Thoracic aorta (tissue), 2 donors: ENCODE measurements at regions not wholly inside any gene's neighbourhood (a gene's known extent, or its start where the extent isn't known, plus 50 kb on each side); places are given as distances from the start of the nearest gene placed in this dataset.

Experiments
- ATAC-seq: fragments of 150-250 bp; one replicate; pipeline ENCODE4 v1.8.0; 2017; ENCODE audit warnings: low read depth; ENCODE audit not compliant: insufficient number of reproducible peaks, low FRiP score
- DNase-seq: peaks from one replicate; pipeline ENCODE4 v3.0.0-alpha.2; 2020; ENCODE audit warnings: low spot score
- H3K27ac ChIP-seq, 2 donors: fragments of 200-600 bp; sonication (generic); 1 replicate in 1 of 2; 2 replicates in 1 of 2; pipeline ENCODE4 v1.5.1; 2016; ENCODE audit warnings: mild to moderate bottlenecking in 2 of 2, moderate library complexity in 2 of 2
- H3K27me3 ChIP-seq: fragments of 200-600 bp; sonication (generic); replicated peaks from 2 replicates; pipeline ENCODE4 v1.6.0; 2016; ENCODE audit warnings: mild to moderate bottlenecking; ENCODE audit not compliant: insufficient read depth
- H3K36me3 ChIP-seq: fragments of 200-600 bp; sonication (generic); one replicate; pipeline ENCODE4 v1.5.1; 2016
- H3K4me1 ChIP-seq, 2 donors: fragments of 200-600 bp; sonication (generic); 1 replicate in 1 of 2; 2 replicates in 1 of 2; pipeline versions ENCODE4 v1.5.1 to v1.6.0; 2016; ENCODE audit warnings: low read depth in 2 of 2, mild to moderate bottlenecking in 1 of 2; ENCODE audit not compliant: control insufficient read depth in 1 of 2
- H3K4me3 ChIP-seq: fragments of 200-600 bp; sonication (generic); 2 replicates; pipeline ENCODE4 v1.5.1; 2016; ENCODE audit warnings: mild to moderate bottlenecking
- H3K9me3 ChIP-seq: fragments of 200-600 bp; sonication (generic); 2 replicates; pipeline ENCODE4 v1.5.1; 2016
- CTCF ChIP-seq: fragments of 200-600 bp; sonication (generic); IDR thresholded peaks from one replicate; pipeline ENCODE4 v1.5.1; 2019; ENCODE audit warnings: antibody characterized with exemption

GRCh38 chr15:100720406-100720967 is 118.1 kb downstream of the ASB7 start:
- ATAC-seq: no peak
- Histone ChIP-seq H3K4me3 (no peak overlapping the region), H3K27ac (no peak overlapping the region), H3K36me3 (no peaks in the 10 kb centered on the region), H3K9me3 (no peaks in the 10 kb centered on the region), H3K27me3 (no peaks in the 10 kb centered on the region), H3K4me1 (peaks cover 7 to 25% of the 10 kb centered on the region in 2 donors)
- no peak for TF ChIP-seq CTCF
- DNase-seq: no peak

DNA sequence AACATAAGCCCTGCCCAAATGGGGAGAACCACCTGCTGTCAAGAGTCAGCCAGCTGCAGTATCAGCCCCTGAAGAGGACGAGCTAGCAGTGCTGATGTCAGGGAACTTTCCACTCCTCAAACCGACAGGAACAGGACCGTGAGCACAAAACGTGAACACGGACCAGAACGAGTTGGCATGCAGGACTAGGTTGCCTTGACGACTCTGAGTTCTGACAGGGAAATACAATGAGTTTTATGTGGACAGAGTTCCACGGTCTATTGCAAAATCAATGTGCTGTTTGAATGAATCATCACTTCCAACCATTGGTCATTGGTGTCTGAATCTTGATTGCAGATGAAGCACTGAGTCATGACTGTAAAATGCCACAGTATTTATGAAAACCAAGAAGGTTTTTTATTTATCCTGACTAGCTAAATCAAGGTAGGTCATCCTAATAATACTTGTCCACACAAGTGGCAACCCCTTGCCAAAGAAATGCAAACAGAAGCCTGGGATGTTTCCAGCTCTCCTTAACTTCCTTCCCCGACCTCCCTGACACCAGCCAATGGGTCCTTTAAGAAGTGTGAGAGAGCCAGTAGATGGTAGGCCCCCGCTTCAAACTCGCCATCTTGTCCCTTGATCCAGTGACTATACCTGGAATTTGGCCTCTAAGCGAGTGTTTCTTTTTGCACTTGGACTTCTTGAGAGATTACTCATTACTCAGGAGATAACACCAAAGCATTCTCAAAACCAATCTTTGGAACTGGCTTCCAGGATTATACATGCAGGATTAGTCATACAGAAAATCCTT is 119.6 kb downstream of the ASB7 start:
- Histone ChIP-seq H3K27ac (peak overlapping the region; percentile 70 to 77), H3K4me1 (peaks cover 7 to 25% of the 10 kb centered on the region in 2 donors), H3K9me3 (no peaks in the 10 kb centered on the region), H3K36me3 (no peaks in the 10 kb centered on the region), H3K27me3 (no peaks in the 10 kb centered on the region), H3K4me3 (peak overlapping the region; percentile 28)
- DNase-seq (peak; percentile 52), ATAC-seq (peak; percentile 93)
- TF ChIP-seq CTCF: no peak

GRCh38 chr15:100722551-100723314 is 120.3 kb downstream of the ASB7 start:
- TF ChIP-seq CTCF: no peak
- ATAC-seq (no peak), DNase-seq (no peak)
- Histone ChIP-seq H3K27ac (peak overlapping the region; percentile 16 to 77), H3K9me3 (no peaks in the 10 kb centered on the region), H3K4me3 (no peak overlapping the region), H3K27me3 (no peaks in the 10 kb centered on the region), H3K4me1 (peaks cover 7 to 25% of the 10 kb centered on the region in 2 donors), H3K36me3 (no peaks in the 10 kb centered on the region)

DNA sequence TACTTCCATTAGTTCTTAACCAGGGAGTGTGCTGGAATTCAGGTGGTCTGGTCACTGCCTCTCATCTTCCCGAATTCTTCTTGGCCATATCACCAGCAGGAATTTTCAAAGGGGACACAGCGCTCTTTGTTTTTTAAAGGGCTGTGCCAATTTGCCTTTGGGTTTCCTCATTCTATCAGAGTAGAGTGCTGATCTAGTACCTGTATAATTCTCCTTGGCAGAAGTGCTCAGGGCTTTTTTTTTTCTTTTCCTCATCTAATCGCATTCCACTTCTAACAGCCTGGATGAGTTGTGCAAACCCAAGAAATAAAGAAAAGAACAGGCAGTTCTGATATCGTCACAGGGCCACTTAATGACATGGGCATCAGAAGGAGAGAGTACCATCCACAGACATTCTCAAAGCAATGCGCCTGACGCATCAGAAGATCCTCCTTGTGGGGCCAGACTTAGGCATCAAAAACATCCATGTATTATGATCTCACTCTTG is 121.0 kb downstream of the ASB7 start:
- peaks cover 7 to 25% of the 10 kb centered on the region in 2 donors for H3K4me1 ChIP-seq
- H3K9me3 ChIP-seq: no peaks in the 10 kb centered on the region
- no peak overlapping the region for H3K27ac ChIP-seq
- H3K27me3 ChIP-seq: no peaks in the 10 kb centered on the region
- H3K4me3 ChIP-seq: no peak overlapping the region
- DNase-seq: no peak
- H3K36me3 ChIP-seq: no peaks in the 10 kb centered on the region
- no peak for ATAC-seq
- TF ChIP-seq CTCF: no peak
